Limb (tissue), 2 donors: ENCODE measurements at regions not wholly inside any gene's neighbourhood (a gene's known extent, or its start where the extent isn't known, plus 50 kb on each side); places are given as distances from the start of the nearest gene placed in this dataset.
"Not testable (repeated sequence)": the region's sequence is repeated elsewhere in the genome, so short reads cannot be mapped to it uniquely, and the experiment has no call there.

ENCODE experiments used
- DNase-seq, 2 donors: peaks; one replicate each; pipeline ENCODE4 v3.0.0-alpha.2; 2016; ENCODE audit errors: extremely low spot score in 2 of 2

- DNase-seq = not testable (repeated sequence)
These were observed 180.5 kb upstream of the TBX18 start for GRCh38 chr6:84944926-84945325.

- DNase-seq = no peak
These were observed 179.5 kb upstream of the TBX18 start for GRCh38 chr6:84943905-84944304.

- DNase-seq = not testable (repeated sequence)
These were observed 177.2 kb upstream of the TBX18 start for GRCh38 chr6:84941609-84942008.

- no peak for DNase-seq
These were observed 164.8 kb upstream of the TBX18 start for GRCh38 chr6:84929212-84929611.

GRCh38 chr6:84927551-84927950, 163.2 kb upstream of the TBX18 start:
- no peak for DNase-seq

- no peak for DNase-seq
These were observed 162.1 kb upstream of the TBX18 start for GRCh38 chr6:84926189-84927155.

- no peak for DNase-seq
These were observed 157.5 kb upstream of the TBX18 start for GRCh38 chr6:84921891-84922290.

GRCh38 chr6:84920021-84920420, 155.6 kb upstream of the TBX18 start:
- no peak for DNase-seq

- DNase-seq = no peak
These were observed 152.3 kb upstream of the TBX18 start for GRCh38 chr6:84916704-84917103.

- no peak for DNase-seq
These were observed 148.3 kb upstream of the TBX18 start for GRCh38 chr6:84912472-84913322.

GRCh38 chr6:84910906-84911607, 146.7 kb upstream of the TBX18 start:
- DNase-seq = no peak

- DNase-seq = no peak
These were observed 144.0 kb upstream of the TBX18 start for GRCh38 chr6:84908304-84908904.

GRCh38 chr6:84906514-84906913, 142.1 kb upstream of the TBX18 start:
- no peak for DNase-seq

- no peak for DNase-seq
These were observed 141.4 kb upstream of the TBX18 start for GRCh38 chr6:84905823-84906222.

GRCh38 chr6:84902354-84902928, 138.0 kb upstream of the TBX18 start:
- no peak for DNase-seq

GRCh38 chr6:84897988-84898594, 133.7 kb upstream of the TBX18 start:
- no peak for DNase-seq

- no peak for DNase-seq
These were observed 132.6 kb upstream of the TBX18 start for GRCh38 chr6:84897011-84897410.

GRCh38 chr6:84892671-84893070, 128.3 kb upstream of the TBX18 start:
- no peak for DNase-seq

- peak in 1 of 2 donors; percentile 43 for DNase-seq
These were observed 118.7 kb upstream of the TBX18 start for GRCh38 chr6:84882768-84883766.
